ENCODE measurements at regions not wholly inside any gene's neighbourhood (a gene's known extent, or its start where the extent isn't known, plus 50 kb on each side); places are given as distances from the start of the nearest gene placed in this dataset.

DNA sequence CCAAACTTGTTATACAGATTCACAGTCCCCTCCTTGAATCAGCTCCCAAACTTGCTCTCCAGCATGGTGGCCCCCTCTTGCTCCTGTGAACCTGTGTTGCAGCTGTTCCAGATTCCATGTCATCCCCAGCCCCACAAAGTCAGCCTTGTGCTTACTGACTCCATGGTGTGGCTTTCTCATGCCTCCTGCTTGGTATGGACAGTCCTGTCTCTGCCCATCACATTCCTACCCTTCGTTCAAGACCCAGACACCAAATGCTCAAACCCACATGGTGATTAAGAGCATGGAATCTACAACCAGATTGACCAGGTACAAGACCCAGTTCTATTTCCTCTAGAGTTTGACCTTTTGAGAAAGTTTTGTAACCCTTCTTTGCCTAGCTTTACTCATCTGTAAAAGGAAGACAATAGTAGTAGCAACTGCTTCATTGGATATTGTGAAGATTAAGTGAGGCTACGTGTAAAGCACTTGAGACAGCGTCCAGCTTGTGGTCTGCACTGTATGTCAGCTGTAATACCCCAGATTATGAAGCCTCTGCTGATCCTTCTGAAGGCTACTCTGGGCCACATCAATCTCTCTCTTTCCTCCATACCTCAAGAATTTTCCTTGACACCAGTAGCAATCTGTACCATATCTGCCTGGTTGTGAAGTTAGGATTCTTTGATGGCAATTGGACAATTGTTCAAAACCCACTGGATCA is 146.4 kb upstream of the HAAO start:
- Mint-ChIP-seq H3K4me3 (no peak overlapping the region), H3K27ac (no peak overlapping the region), H3K4me1 (ENCODE audit: low read depth) (no peaks in the 10 kb centered on the region), H3K36me3 (ENCODE audit: low read depth) (no peaks in the 10 kb centered on the region), H3K27me3 (no peaks in the 10 kb centered on the region), H3K9me3 (no peaks in the 10 kb centered on the region)
- ATAC-seq: no peak
- DNase-seq: no peak
- ChIA-PET POLR2A (no interaction called here), CTCF (no interaction called here)
- TF ChIP-seq, protein P1, sequence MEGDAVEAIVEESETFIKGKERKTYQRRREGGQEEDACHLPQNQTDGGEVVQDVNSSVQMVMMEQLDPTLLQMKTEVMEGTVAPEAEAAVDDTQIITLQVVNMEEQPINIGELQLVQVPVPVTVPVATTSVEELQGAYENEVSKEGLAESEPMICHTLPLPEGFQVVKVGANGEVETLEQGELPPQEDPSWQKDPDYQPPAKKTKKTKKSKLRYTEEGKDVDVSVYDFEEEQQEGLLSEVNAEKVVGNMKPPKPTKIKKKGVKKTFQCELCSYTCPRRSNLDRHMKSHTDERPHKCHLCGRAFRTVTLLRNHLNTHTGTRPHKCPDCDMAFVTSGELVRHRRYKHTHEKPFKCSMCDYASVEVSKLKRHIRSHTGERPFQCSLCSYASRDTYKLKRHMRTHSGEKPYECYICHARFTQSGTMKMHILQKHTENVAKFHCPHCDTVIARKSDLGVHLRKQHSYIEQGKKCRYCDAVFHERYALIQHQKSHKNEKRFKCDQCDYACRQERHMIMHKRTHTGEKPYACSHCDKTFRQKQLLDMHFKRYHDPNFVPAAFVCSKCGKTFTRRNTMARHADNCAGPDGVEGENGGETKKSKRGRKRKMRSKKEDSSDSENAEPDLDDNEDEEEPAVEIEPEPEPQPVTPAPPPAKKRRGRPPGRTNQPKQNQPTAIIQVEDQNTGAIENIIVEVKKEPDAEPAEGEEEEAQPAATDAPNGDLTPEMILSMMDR (IDR thresholded peaks at IDR 0.05): no peak
- intact Hi-C loops (cut with micrococcal nuclease): loop anchor here (10.0 kb wide), 1 partner anchor 114 kb away; no protein-coding TSS in a partner anchor

DNA sequence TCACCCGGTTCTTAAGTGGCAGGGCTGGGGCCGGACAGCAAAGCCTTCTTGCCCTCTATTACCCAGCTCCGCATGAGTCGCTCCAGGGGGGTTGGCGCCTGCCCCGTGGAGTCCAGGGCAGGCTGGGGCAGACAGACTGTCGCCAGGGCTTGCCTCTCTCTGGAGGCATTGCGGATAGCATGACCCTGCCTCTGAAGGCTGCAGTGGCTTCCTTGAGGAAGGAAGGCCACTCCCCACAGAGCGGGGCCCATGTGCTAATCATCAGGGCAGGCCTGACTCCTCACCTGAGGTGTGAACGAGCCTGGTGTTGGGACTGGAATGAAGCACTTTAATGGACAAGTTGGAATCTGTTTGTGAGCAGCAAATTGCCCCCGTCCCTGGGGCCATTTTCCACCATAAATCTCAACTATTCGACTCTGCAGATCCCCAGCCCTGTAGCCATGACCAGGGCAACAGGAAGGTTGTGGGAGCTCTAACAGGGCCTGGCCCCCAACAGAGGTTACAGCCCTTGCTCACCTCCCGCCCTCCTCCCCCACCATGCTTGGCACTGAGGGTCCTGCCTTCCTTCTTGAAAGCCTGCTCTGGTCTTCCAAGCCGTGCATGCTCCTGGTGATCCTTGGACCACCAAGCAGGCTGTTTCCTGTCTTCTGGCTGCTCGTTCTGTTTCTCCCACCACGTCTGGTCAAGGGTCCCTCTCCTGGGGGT is 144.9 kb upstream of the HAAO start:
- intact Hi-C loops (cut with micrococcal nuclease): loop anchor here (10.0 kb wide), 1 partner anchor 113 kb away; no protein-coding TSS in a partner anchor
- ATAC-seq: no peak
- no peak overlapping the region for H3K27ac Mint-ChIP-seq
- no peaks in the 10 kb centered on the region for H3K27me3 Mint-ChIP-seq
- ChIA-PET POLR2A (no interaction called here), CTCF (interaction anchor here (3.5 kb wide), 1 partner anchor 10 kb away, joined by 14 read pairs; no protein-coding TSS in a partner anchor)
- no peaks in the 10 kb centered on the region for H3K9me3 Mint-ChIP-seq
- H3K4me3 Mint-ChIP-seq: no peak overlapping the region
- no peaks in the 10 kb centered on the region for H3K4me1 Mint-ChIP-seq (ENCODE audit: low read depth)
- no peaks in the 10 kb centered on the region for H3K36me3 Mint-ChIP-seq (ENCODE audit: low read depth)
- TF ChIP-seq, protein P1 (IDR thresholded peaks at IDR 0.05): no peak
- no peak for DNase-seq

DNA sequence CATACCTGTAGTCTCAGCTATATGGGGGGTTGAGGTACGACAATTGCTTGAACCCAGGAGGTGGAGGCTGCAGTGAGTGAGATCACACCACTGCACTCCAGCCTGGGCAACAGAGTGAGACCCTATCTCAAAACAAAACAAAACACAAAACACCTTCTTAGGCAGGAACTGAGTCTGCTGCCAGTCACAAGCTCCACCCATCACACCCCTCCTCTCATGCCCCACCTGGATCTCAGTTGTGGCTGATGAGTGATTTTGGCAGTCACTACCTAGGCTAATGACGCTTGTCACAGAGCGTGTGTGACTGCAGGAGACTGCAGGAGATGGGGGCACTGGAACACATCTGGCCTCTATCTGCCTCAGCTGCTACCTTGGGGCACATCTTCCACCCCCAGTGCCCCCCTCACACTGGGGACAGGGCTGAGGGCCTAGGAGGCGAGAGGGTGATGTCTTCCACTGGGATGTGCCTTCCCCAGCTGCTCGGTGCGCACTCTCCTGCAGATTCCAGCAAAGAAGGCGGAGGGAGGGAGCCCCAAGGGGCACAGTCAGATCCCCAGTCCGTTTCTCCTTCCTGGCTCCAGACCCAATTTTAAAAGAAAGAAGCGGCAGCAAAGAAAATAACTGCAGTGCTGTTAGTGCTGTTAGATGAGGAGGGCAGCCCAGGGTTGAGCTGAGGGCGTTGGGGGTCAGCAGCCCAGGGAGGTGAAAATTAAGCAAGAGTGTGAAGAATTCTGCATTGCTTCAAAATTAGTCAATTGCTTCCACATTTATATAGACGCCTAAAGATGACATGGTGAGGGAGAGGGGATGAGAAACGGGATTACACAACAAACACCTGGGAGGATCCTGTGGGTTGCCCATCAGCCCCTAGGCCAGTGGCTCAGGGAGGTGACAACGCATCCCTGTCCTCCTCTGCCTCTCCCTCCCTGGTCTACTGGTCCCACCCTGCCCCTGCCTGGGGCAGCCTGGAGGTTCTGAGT is 143.6 kb upstream of the HAAO start:
- peak; percentile 42 for DNase-seq
- Mint-ChIP-seq H3K4me1 (ENCODE audit: low read depth) (no peaks in the 10 kb centered on the region), H3K27ac (no peak overlapping the region), H3K27me3 (no peaks in the 10 kb centered on the region), H3K36me3 (ENCODE audit: low read depth) (no peaks in the 10 kb centered on the region), H3K4me3 (no peak overlapping the region), H3K9me3 (no peaks in the 10 kb centered on the region)
- TF ChIP-seq, protein P1 (IDR thresholded peaks at IDR 0.05): no peak
- ChIA-PET CTCF (interaction anchor here (0.8 to 3.5 kb wide), 3 partner anchors 11 to 100 kb away, joined by 3 to 14 read pairs (median 4); no protein-coding TSS in a partner anchor), POLR2A (no interaction called here)
- ATAC-seq: peak; percentile 90
- intact Hi-C loops (cut with micrococcal nuclease): loop anchor here (10.0 kb wide), 1 partner anchor 111 kb away; no protein-coding TSS in a partner anchor

DNA sequence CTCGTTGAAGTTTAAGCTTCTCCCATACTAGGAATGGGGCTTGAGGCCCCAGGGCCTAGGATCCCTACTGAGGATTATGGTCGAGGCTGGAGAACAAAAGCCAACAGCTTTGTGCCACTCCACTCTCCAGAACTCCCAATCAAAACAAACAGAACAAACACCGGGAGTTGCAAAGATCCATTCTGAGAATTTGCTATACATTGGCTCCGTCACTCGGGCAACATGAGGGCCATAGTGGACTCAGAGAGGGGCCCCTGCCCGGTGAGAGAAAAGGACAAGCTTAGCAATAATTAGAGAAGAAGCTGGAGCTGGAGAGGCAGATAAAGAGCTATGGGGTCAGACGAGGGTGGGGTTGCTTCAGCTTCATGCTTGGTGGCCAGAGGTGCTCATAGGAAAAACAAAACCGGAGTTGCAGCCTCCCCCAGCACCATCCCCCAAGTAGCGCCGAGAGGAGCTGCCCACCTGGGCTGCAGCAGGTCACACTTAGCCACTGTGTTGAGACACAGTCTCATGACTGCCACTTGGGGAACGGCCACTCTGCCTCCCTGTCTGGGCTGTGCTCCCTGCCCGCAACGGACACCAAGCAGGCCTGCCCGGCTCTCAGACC is 142.3 kb upstream of the HAAO start:
- Mint-ChIP-seq H3K27me3 (no peaks in the 10 kb centered on the region), H3K4me1 (ENCODE audit: low read depth) (no peaks in the 10 kb centered on the region), H3K9me3 (no peaks in the 10 kb centered on the region), H3K27ac (no peak overlapping the region), H3K4me3 (no peak overlapping the region), H3K36me3 (ENCODE audit: low read depth) (no peaks in the 10 kb centered on the region)
- ATAC-seq (no peak), DNase-seq (no peak)
- intact Hi-C loops (cut with micrococcal nuclease): loop anchor here (10.0 kb wide), 1 partner anchor 110 kb away; no protein-coding TSS in a partner anchor
- CTCF ChIA-PET: interaction anchor here (1.3 to 3.5 kb wide), 3 partner anchors 12 to 99 kb away, joined by 3 to 14 read pairs (median 3); no protein-coding TSS in a partner anchor
- TF ChIP-seq, protein P1 (IDR thresholded peaks at IDR 0.05): no peak
- POLR2A ChIA-PET: no interaction called here

All from activated CD8-positive, alpha-beta T cell treated with anti-CD3 and anti-CD28 coated beads for 36 hours (primary cell).